K562 (cell line): ENCODE measurements at regions not wholly inside any gene's neighbourhood (a gene's known extent, or its start where the extent isn't known, plus 50 kb on each side); places are given as distances from the start of the nearest gene placed in this dataset.
"Not testable (repeated sequence)": the region's sequence is repeated elsewhere in the genome, so short reads cannot be mapped to it uniquely, and the experiment has no call there.

Source experiments
- ATAC-seq: fragments of 200-7000 bp; cut with Tn5 transposase; 3 replicates; pipeline ENCODE4 v1.9.1; 2020; ENCODE audit warnings: moderate library complexity
- BruUV-seq: library from RNA; stranded (reverse); fragments of 400-500 nt; replicated peaks from 2 replicates; lab custom pipeline; 2021; lab: Mats Ljungman, UMichigan
- CTCF ChIA-PET: fragments of 300-600 bp; formaldehyde crosslinking; extraction: SDS; loops from one replicate; lab custom pipeline; 2021; ENCODE audit warnings: low intra/inter-chr PET ratio; lab: Yijun Ruan, JAX
- POLR2A ChIA-PET: fragments of 300-600, 350-650 bp; sonication (Branson Sonifier 250); formaldehyde crosslinking; extraction: SDS; loops from one replicate; lab custom pipeline; 2021; ENCODE audit warnings: antibody characterized with exemption, inconsistent platforms; lab: Yijun Ruan, JAX
- DNase-seq, 4 experiments: peaks; one replicate each; pipeline versions ENCODE4 v3.0.0 to v3.0.0-alpha.2; 2011 to 2018; ENCODE audit warnings: low spot score in 3 of 4, mixed read lengths in 3 of 4; ENCODE audit errors: extremely low read depth in 1 of 4
- FAIRE-seq: peaks from 2 replicates; lab custom pipeline; 2011; peaks lifted over from hg19 to GRCh38; lab: Jason Lieb, UNC
- H2AFZ ChIP-seq: 2 replicates; pipeline ENCODE4 v1.6.0; 2011; ENCODE audit warnings: low read depth, low read length, control low read depth, inconsistent platforms
- H3K27ac ChIP-seq: fragments of 200-600 bp; 3 replicates; pipeline ENCODE4 v1.8.0; 2011; ENCODE audit warnings: low read depth, mild to moderate bottlenecking, control low read depth, inconsistent platforms, low read length, moderate library complexity, mixed read lengths; ENCODE audit errors: extremely low read depth
- H3K27me3 ChIP-seq, 2 experiments: fragments of 300-600 bp in 1 of 2; 2 replicates in 1 of 2; 3 replicates in 1 of 2; pipeline versions ENCODE4 v1.6.0 to v1.8.0; 2011; ENCODE audit warnings: inconsistent platforms in 2 of 2, low read length in 2 of 2, mild to moderate bottlenecking in 1 of 2, mixed read lengths in 1 of 2, moderate library complexity in 1 of 2; ENCODE audit not compliant: control insufficient read depth in 2 of 2, insufficient read depth in 2 of 2
- H3K36me3 ChIP-seq: fragments of 300-600 bp; 3 replicates; pipeline ENCODE4 v1.8.0; 2011; ENCODE audit warnings: mild to moderate bottlenecking, low read length, inconsistent platforms; ENCODE audit not compliant: control insufficient read depth, insufficient read depth
- H3K4me1 ChIP-seq, 2 experiments: fragments of 200-600 bp in 1 of 2; replicated peaks in 1 of 2; 2 replicates in 1 of 2; 3 replicates in 1 of 2; pipeline versions ENCODE4 v1.5.1 to v1.8.0; 2011; ENCODE audit warnings: inconsistent platforms in 2 of 2, low read length in 2 of 2, mild to moderate bottlenecking in 1 of 2, mixed read lengths in 1 of 2, moderate library complexity in 1 of 2; ENCODE audit not compliant: control insufficient read depth in 2 of 2, insufficient read depth in 2 of 2
- H3K4me2 ChIP-seq: 2 replicates; pipeline ENCODE4 v1.6.1; 2011; ENCODE audit warnings: low read length, control low read depth, inconsistent platforms, mixed read lengths; ENCODE audit not compliant: insufficient read depth
- H3K4me3 ChIP-seq: fragments of 200-600 bp; sonication (generic), shearing (Covaris generic); 2 replicates; pipeline ENCODE4 v1.5.1; 2016; ENCODE audit warnings: control low read depth, inconsistent platforms
- H3K79me2 ChIP-seq: fragments of 200-600 bp; 3 replicates; pipeline ENCODE4 v1.8.0; 2011; ENCODE audit warnings: low read length, inconsistent platforms; ENCODE audit not compliant: control insufficient read depth, insufficient read depth
- H3K9ac ChIP-seq, 2 experiments: 2 replicates each; pipeline versions ENCODE4 v1.6.0 to v1.6.1; 2011; ENCODE audit warnings: low read depth in 2 of 2, low read length in 2 of 2, control low read depth in 1 of 2, inconsistent platforms in 1 of 2, mild to moderate bottlenecking in 1 of 2, mixed read lengths in 1 of 2; ENCODE audit not compliant: insufficient read depth in 1 of 2
- H3K9me1 ChIP-seq: one replicate; pipeline ENCODE4 v1.6.0; 2011; ENCODE audit warnings: inconsistent platforms, mild to moderate bottlenecking, low read length, moderate library complexity; ENCODE audit not compliant: control insufficient read depth, insufficient read depth
- H3K9me3 ChIP-seq: replicated peaks from 2 replicates; pipeline ENCODE4 v1.5.1; 2011; ENCODE audit warnings: low read depth, low read length, inconsistent platforms; ENCODE audit not compliant: control insufficient read depth, insufficient read depth
- H4K20me1 ChIP-seq: replicated peaks from 2 replicates; pipeline ENCODE4 v1.6.1; 2011; ENCODE audit warnings: low read length, inconsistent platforms, mixed read lengths; ENCODE audit not compliant: control insufficient read depth, insufficient read depth
- ARID2 ChIP-seq: fragments of 450-650 bp; IDR thresholded peaks from 2 replicates; pipeline ENCODE4 v1.6.1; 2017; ENCODE audit warnings: antibody characterized with exemption, mild to moderate bottlenecking
- ZBTB7A ChIP-seq: IDR thresholded peaks from 2 replicates; pipeline ENCODE4 v1.6.1; 2011; ENCODE audit warnings: low read depth, mild to moderate bottlenecking, low read length, moderate library complexity, borderline replicate concordance; ENCODE audit not compliant: control insufficient read depth
- ZNF12 ChIP-seq: sonication (generic); formaldehyde crosslinking; IDR thresholded peaks from 2 replicates; pipeline ENCODE4 v1.4.0; 2020; ENCODE audit warnings: mild to moderate bottlenecking, missing genetic modification reagents
- ZNF175 ChIP-seq: fragments of 200-800 bp; sonication (Bioruptor generic); IDR thresholded peaks from 2 replicates; pipeline ENCODE4 v1.6.1; 2016; ENCODE audit warnings: low read depth, mild to moderate bottlenecking, missing genetic modification characterization, missing compliant biosample characterization
- ZNF57 ChIP-seq: fragments of 450-650 bp; formaldehyde crosslinking; IDR thresholded peaks from 2 replicates; pipeline ENCODE4 v1.4.0; 2020; ENCODE audit warnings: mild to moderate bottlenecking, moderate library complexity
- WGBS: fragments of 100-300 bp; shearing (Covaris generic); methylation state at CpG from one replicate; pipeline ENCODE4 v1.1.6; 2016; ENCODE audit warnings: low coverage, mixed read lengths; ENCODE audit not compliant: insufficient coverage; ENCODE audit errors: missing lambda C conversion rate; 5-methylcytosine and 5-hydroxymethylcytosine counted together
- in situ Hi-C: fragments of 300-500 bp; cut with MboI; formaldehyde crosslinking; loops from 4 replicates; pipeline ENCODE4 v1.15.0; 2018; ENCODE audit warnings: inconsistent platforms, mixed read lengths
- intact Hi-C: fragments of 100-400 bp; cut with micrococcal nuclease; formaldehyde crosslinking; loops from 2 replicates; pipeline ENCODE4 v1.14.2; 2022

DNA sequence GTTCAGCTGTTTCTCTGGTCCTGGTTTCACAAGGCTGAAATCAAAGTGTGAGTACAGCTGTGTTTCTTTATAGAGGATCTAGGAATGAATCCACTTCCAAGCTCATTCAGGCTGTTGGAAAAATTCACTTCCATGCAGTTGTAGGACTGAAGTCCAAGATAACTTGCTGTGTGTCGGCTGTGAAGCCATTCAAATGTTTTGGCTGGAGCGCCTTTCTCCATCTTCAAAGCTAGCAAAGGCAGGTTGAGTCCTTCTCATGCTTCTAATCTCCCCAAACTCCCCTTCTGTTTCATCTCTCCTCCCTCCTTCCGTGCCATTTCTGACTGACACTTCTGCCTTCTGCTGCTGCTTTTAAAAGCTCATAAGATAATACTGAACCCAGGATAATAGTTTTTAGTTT lies 1195.4 kb upstream of the LRRN3 start (continued):
- TF ChIP-seq ZNF175 (CRISPR knock-in tag) = no peak
- no peak for TF ChIP-seq ZNF57 (CRISPR knock-in tag)
- TF ChIP-seq ARID2 = no peak

DNA sequence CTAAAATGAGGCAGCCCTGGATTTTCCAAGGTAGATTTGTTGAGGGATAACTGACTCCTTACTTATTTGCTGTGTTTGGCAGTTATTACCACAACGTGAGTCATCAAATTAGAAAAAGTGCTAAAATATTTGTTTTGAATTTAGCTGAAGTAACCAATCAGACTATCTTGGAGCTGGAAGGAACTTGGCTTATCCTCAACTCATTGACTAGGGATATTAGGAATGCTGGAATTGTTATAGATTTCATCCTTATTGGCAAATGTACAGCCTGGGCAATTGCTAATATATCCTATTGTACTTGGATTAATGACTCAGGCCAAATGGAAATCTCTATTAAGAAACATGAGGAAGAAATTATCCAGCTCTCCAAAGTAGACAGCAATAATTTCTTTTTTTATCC lies 1189.0 kb upstream of the LRRN3 start:
- no peaks in the 10 kb centered on the region for H3K79me2 ChIP-seq
- POLR2A ChIA-PET = no interaction called here
- no peak for DNase-seq
- no peaks in the 10 kb centered on the region for H3K4me1 ChIP-seq
- H3K9me1 ChIP-seq = no peaks in the 10 kb centered on the region
- no TSS peak for BruUV-seq
- H2AFZ ChIP-seq = no peak overlapping the region
- no peak overlapping the region for H3K4me2 ChIP-seq
- 0 out of 2 replicates have a peak, but pooled peaks cover 2% of the 10 kb centered on the region for H3K9me3 ChIP-seq
- no peak overlapping the region for H3K27ac ChIP-seq
- no peaks in the 10 kb centered on the region for H3K36me3 ChIP-seq
- H3K9ac ChIP-seq = no peak overlapping the region
- ATAC-seq = no peak
- no peak overlapping the region for H3K4me3 ChIP-seq
- no peaks in the 10 kb centered on the region for H4K20me1 ChIP-seq
- H3K27me3 ChIP-seq = no peaks in the 10 kb centered on the region
- TF ChIP-seq ZNF12 (CRISPR knock-in tag) (no peak), ZBTB7A (no peak)
- in situ Hi-C loops (no loop called here), intact Hi-C loops (no loop called here)
- CTCF ChIA-PET = no interaction called here
- 3% methylated on average over 1 of the region's 1 CpG for WGBS
- no peak for FAIRE-seq

DNA sequence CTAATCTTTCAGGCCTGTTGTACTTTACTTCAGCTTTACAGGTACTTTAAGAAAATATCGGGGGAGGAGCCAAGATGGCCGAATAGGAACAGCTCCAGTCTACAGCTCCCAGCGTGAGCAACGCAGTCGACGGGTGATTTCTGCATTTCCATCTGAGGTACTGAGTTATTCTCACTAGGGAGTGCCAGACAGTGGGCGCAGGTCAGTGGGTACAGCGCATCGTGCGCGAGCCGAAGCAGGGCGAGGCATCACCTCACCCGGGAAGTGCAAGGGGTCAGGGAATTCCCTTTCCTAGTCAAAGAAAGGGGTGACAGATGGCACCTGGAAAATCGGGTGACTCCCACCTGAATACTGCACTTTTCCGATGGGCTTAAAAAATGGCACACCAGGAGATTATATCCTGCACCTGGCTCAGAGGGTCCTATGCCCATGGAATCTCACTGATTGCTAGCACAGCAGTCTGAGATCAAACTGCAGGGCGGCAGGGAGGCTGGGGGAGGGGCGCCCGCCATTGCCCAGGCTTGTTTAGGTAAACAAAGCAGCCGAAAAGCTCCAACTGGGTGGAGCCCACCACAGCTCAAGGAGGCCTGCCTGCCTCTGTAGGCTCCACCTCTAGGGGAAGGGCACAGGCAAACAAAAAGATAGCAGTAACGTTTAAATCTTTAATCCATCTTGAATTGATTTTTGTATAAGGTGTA lies 1185.4 kb upstream of the LRRN3 start:
- intact Hi-C loops, H3K27me3 ChIP-seq, H4K20me1 ChIP-seq, ATAC-seq, H3K4me2 ChIP-seq, H3K4me1 ChIP-seq, BruUV-seq, H3K9ac ChIP-seq, H3K36me3 ChIP-seq, H3K9me1 ChIP-seq, H2AFZ ChIP-seq, in situ Hi-C loops, DNase-seq, FAIRE-seq, CTCF ChIA-PET, H3K4me3 ChIP-seq, H3K9me3 ChIP-seq, POLR2A ChIA-PET, H3K79me2 ChIP-seq, H3K27ac ChIP-seq: not testable (repeated sequence)
- WGBS = under 1% methylated on average over 19 of the region's 21 CpGs
